ENCODE measurements at regions not wholly inside any gene's neighbourhood (a gene's known extent, or its start where the extent isn't known, plus 50 kb on each side); places are given as distances from the start of the nearest gene placed in this dataset.
"Not testable (repeated sequence)": the region's sequence is repeated elsewhere in the genome, so short reads cannot be mapped to it uniquely, and the experiment has no call there.

DNA sequence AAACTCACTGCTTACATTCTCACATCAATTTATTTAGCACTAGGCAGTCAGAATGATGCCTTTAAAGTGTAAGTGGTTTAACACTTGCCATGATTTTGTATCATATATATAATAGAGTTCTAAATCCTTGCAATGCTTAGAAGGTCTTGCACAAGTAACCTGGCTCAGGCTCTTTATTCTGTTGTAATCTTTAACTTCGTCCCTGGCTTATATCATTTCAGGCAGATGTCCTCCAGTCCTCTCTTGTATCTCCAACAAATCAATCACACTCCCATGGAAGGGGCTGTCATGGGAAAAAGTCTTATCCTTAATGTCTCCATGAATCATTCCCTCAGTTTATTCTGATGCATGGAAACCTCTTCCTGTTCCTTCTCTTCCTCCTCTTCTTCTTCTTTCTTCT is 841.6 kb upstream of the B3GALT2 start:
- H3K9me3 ChIP-seq = no peaks in the 10 kb centered on the region
- intact Hi-C loops (cut with DNase I) = no loop called here
- 65 to 85% methylated on average over 1 of the region's 1 CpG for WGBS, 2 donors
- H3K27me3 ChIP-seq = no peaks in the 10 kb centered on the region
- H3K36me3 ChIP-seq = no peaks in the 10 kb centered on the region
- H3K4me3 ChIP-seq (replicated peaks in 1 of 3) = no peak overlapping the region
- H3K4me1 ChIP-seq = no peaks in the 10 kb centered on the region
- TF ChIP-seq POLR2A (IDR thresholded peaks at IDR 0.05) = no peak
- TF ChIP-seq, protein P1, sequence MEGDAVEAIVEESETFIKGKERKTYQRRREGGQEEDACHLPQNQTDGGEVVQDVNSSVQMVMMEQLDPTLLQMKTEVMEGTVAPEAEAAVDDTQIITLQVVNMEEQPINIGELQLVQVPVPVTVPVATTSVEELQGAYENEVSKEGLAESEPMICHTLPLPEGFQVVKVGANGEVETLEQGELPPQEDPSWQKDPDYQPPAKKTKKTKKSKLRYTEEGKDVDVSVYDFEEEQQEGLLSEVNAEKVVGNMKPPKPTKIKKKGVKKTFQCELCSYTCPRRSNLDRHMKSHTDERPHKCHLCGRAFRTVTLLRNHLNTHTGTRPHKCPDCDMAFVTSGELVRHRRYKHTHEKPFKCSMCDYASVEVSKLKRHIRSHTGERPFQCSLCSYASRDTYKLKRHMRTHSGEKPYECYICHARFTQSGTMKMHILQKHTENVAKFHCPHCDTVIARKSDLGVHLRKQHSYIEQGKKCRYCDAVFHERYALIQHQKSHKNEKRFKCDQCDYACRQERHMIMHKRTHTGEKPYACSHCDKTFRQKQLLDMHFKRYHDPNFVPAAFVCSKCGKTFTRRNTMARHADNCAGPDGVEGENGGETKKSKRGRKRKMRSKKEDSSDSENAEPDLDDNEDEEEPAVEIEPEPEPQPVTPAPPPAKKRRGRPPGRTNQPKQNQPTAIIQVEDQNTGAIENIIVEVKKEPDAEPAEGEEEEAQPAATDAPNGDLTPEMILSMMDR (IDR thresholded peaks at IDR 0.05) = no peak
- DNase-seq = no peak
- H3K27ac ChIP-seq = no peak overlapping the region

DNA sequence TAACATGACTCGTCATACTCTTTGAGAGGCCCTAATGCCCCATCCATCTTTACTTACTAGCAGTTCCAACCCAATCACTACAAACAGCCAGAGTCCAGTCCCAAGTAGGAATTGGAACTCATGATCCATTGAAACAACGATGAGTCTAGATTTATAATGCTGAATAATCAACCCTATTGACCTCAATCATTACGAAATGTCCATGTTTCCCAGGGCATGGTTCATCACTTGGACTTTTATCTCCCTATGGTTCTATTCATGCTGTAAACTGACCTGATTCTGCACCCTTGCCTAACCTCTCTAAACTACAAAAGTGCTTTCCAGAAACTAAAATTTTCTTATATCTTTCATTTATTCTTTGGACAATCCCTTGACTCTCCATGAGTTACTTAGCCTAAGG is 840.0 kb upstream of the B3GALT2 start:
- Histone ChIP-seq H3K4me1 (no peaks in the 10 kb centered on the region), H3K4me3 (replicated peaks in 1 of 3) (no peak overlapping the region), H3K36me3 (no peaks in the 10 kb centered on the region), H3K27ac (no peak overlapping the region), H3K27me3 (no peaks in the 10 kb centered on the region), H3K9me3 (no peaks in the 10 kb centered on the region)
- intact Hi-C loops (cut with DNase I) = no loop called here
- TF ChIP-seq, protein P1 (IDR thresholded peaks at IDR 0.05) = no peak
- no peak for TF ChIP-seq POLR2A (IDR thresholded peaks at IDR 0.05)
- DNase-seq = no peak
- 97 to 98% methylated on average over 3 of the region's 3 CpGs for WGBS, 2 donors

DNA sequence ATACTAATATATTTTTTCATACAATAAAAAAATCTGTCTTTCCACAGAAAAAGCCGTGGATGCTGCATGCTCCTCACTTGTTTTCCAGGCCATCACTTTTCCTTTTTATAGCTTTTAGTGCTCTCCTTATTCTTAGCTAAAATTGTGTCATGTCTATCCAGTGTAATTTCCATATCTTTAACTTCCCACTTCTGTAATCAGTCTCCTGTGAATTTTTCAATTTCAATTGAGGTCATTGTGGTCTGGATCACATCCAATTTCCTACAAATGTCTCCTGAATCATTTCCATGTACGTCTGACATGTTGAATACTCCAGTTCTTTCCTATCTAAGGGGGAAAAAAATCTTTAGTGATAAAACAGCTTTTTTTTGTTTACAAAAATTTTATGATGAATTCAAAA is 838.2 kb upstream of the B3GALT2 start:
- no peaks in the 10 kb centered on the region for H3K9me3 ChIP-seq
- TF ChIP-seq, protein P1 (IDR thresholded peaks at IDR 0.05) = no peak
- TF ChIP-seq POLR2A (IDR thresholded peaks at IDR 0.05) = no peak
- intact Hi-C loops (cut with DNase I) = no loop called here
- DNase-seq = no peak
- H3K27me3 ChIP-seq = no peaks in the 10 kb centered on the region
- H3K4me1 ChIP-seq = no peaks in the 10 kb centered on the region
- H3K36me3 ChIP-seq = no peaks in the 10 kb centered on the region
- no peak overlapping the region for H3K4me3 ChIP-seq (replicated peaks in 1 of 3)
- no peak overlapping the region for H3K27ac ChIP-seq
- WGBS, 2 donors = 46 to 48% methylated on average over 2 of the region's 2 CpGs

DNA sequence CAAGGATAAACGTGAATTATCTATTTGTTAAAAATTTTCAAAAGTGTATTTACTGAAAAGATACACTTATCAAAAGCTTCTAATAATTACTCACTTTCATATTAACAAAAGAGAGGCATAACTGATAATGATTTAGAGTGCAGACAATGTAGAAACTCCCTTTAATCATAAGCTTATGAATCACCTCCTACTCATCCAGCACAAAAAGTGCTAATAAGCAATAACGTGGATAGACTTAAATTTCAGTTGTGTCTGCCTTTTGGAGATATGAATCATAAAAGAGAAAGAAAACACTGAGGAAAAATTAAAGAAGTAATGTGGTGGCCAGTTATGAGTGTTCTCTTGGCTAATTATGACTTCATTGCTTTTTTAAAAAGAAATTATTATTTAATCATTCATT is 827.6 kb upstream of the B3GALT2 start:
- intact Hi-C loops (cut with DNase I) = no loop called here
- Histone ChIP-seq H3K27me3 (no peaks in the 10 kb centered on the region), H3K36me3 (no peaks in the 10 kb centered on the region), H3K27ac (no peak overlapping the region), H3K4me1 (no peaks in the 10 kb centered on the region), H3K9me3 (no peaks in the 10 kb centered on the region), H3K4me3 (replicated peaks in 1 of 3) (no peak overlapping the region)
- DNase-seq = no peak
- 77 to 78% methylated on average over 2 of the region's 2 CpGs for WGBS, 2 donors
- TF ChIP-seq, protein P1 (IDR thresholded peaks at IDR 0.05) = no peak
- no peak for TF ChIP-seq POLR2A (IDR thresholded peaks at IDR 0.05)

DNA sequence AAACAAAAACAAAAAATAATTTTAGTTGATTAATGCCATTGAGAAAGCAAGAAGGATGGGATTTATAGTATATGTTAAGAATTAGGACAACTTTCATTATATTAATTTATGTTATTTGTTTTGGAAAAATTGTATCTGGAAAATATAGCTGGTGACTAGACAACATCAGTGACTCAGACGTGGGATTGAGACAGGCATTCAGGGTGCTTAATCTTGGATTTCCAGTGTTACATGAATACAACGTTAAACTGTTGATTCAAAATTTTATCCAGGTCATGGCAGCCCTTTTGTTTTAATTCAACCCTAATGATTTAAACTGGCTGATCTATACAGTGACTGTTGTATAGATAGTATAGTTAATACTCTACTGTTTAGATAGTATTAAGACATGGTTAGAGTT is 827.1 kb upstream of the B3GALT2 start:
- Histone ChIP-seq H3K27ac (no peak overlapping the region), H3K9me3 (no peaks in the 10 kb centered on the region), H3K4me1 (no peaks in the 10 kb centered on the region), H3K27me3 (no peaks in the 10 kb centered on the region), H3K36me3 (no peaks in the 10 kb centered on the region), H3K4me3 (replicated peaks in 1 of 3) (no peak overlapping the region)
- no peak for DNase-seq
- TF ChIP-seq POLR2A (IDR thresholded peaks at IDR 0.05) = no peak
- intact Hi-C loops (cut with DNase I) = no loop called here
- WGBS, 2 donors = 88 to 89% methylated on average over 2 of the region's 2 CpGs

DNA sequence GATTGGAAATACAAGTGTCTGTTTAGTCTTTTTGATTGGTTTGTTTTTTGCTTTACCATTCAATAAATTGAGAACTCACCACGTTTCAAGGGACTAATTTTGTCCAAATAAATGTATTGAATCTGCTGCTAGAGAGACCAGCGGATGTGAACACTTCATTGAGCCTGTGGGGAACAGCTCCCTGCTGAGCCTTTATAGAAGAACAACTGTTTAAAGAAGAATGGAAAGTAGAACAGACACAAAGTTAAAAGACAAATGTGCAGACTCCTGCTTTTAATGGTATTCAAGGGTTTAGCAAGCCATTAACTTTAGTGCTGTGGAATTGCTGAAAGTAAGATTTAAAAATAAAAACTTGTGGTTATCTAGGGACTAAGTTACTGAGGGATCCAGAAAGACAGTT is 817.7 kb upstream of the B3GALT2 start:
- 56 to 57% methylated on average over 2 of the region's 2 CpGs for WGBS, 2 donors
- intact Hi-C loops (cut with DNase I) = no loop called here
- no peaks in the 10 kb centered on the region for H3K4me1 ChIP-seq
- no peaks in the 10 kb centered on the region for H3K27me3 ChIP-seq
- H3K4me3 ChIP-seq (replicated peaks in 1 of 3) = no peak overlapping the region
- no peak overlapping the region for H3K27ac ChIP-seq
- no peak for TF ChIP-seq POLR2A (IDR thresholded peaks at IDR 0.05)
- TF ChIP-seq, protein P1 (IDR thresholded peaks at IDR 0.05) = no peak
- DNase-seq = no peak
- H3K36me3 ChIP-seq = no peaks in the 10 kb centered on the region
- no peaks in the 10 kb centered on the region for H3K9me3 ChIP-seq

DNA sequence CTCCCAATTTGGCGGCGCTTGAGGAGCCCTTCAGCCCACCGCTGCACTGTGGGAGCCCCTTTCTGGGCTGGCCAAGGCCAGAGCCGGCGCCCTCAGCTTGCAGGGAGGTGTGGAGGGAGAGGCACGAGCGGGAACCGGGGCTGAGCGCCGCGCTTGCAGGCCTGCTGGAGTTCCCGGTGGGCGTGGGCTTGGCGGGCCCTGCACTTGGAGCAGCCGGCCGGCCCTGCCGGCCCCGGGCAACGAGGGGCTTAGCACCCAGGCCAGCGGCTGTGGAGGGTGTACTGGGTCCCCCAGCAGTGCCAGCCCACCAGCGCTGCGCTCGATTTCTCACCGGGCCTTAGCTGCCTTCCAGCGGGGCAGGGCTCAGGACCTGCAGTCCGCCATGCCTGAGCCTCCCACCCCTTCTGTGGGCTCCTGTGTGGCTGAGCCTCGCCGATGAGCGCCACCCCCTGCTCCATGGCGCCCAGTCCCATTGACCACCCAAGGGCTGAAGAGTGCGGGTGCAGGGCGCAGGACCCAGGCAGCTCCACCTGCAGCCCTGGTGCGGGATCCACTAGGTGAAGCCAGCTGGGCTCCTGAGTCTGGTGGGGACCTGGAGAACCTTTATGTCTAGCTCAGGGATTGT is 815.4 kb upstream of the B3GALT2 start:
- H3K9me3 ChIP-seq; intact Hi-C loops (cut with DNase I); H3K36me3 ChIP-seq; H3K4me1 ChIP-seq; DNase-seq; H3K4me3 ChIP-seq (replicated peaks in 1 of 3); H3K27me3 ChIP-seq; H3K27ac ChIP-seq: not testable (repeated sequence)
- 93 to 98% methylated on average over 7 to 16 of the region's 33 CpGs for WGBS, 2 donors

All from thyroid gland (tissue), 4 donors.